GM21515 (cell line): ENCODE measurements at regions not wholly inside any gene's neighbourhood (a gene's known extent, or its start where the extent isn't known, plus 50 kb on each side); places are given as distances from the start of the nearest gene placed in this dataset.
"Not testable (repeated sequence)": the region's sequence is repeated elsewhere in the genome, so short reads cannot be mapped to it uniquely, and the experiment has no call there.

Source experiments
- ATAC-seq: cut with Tn5 transposase; IDR thresholded peaks from one replicate; pipeline ENCODE4 v1.9.1; 2021; ENCODE audit not compliant: unreplicated experiment

- ATAC-seq = no peak
These were observed 327.7 kb upstream of the NPSR1 start for GRCh38 chr7:34330308-34330707.

GRCh38 chr7:34331102-34331501, 326.9 kb upstream of the NPSR1 start:
- no peak for ATAC-seq

- no peak for ATAC-seq
These were observed 326.0 kb upstream of the NPSR1 start for GRCh38 chr7:34332006-34332405.

- ATAC-seq = no peak
These were observed 324.8 kb upstream of the NPSR1 start for GRCh38 chr7:34333184-34333583.

GRCh38 chr7:34333925-34334324, 324.1 kb upstream of the NPSR1 start:
- ATAC-seq = no peak

GRCh38 chr7:34337163-34337562, 320.9 kb upstream of the NPSR1 start:
- ATAC-seq = no peak

- ATAC-seq = no peak
These were observed 319.0 kb upstream of the NPSR1 start for GRCh38 chr7:34338961-34339526.

GRCh38 chr7:34341326-34341725, 316.7 kb upstream of the NPSR1 start:
- ATAC-seq = no peak

GRCh38 chr7:34342387-34342786, 315.6 kb upstream of the NPSR1 start:
- ATAC-seq = no peak

- no peak for ATAC-seq
These were observed 314.4 kb upstream of the NPSR1 start for GRCh38 chr7:34343667-34344066.

GRCh38 chr7:34354011-34354410, 304.0 kb upstream of the NPSR1 start:
- ATAC-seq = no peak

GRCh38 chr7:34354899-34355298, 303.1 kb upstream of the NPSR1 start:
- ATAC-seq = no peak

GRCh38 chr7:34357068-34357467, 300.9 kb upstream of the NPSR1 start:
- no peak for ATAC-seq

GRCh38 chr7:34357946-34358345, 300.1 kb upstream of the NPSR1 start:
- ATAC-seq = no peak

GRCh38 chr7:34358578-34358977, 299.4 kb upstream of the NPSR1 start:
- ATAC-seq = not testable (repeated sequence)

GRCh38 chr7:34361663-34362250, 296.3 kb upstream of the NPSR1 start:
- no peak for ATAC-seq

GRCh38 chr7:34362621-34363020, 295.4 kb upstream of the NPSR1 start:
- ATAC-seq = no peak

- no peak for ATAC-seq
These were observed 293.9 kb upstream of the NPSR1 start for GRCh38 chr7:34364130-34364529.

- ATAC-seq = no peak
These were observed 293.0 kb upstream of the NPSR1 start for GRCh38 chr7:34365011-34365410.

- ATAC-seq = no peak
These were observed 292.4 kb upstream of the NPSR1 start for GRCh38 chr7:34365611-34366010.

GRCh38 chr7:34371922-34372321, 286.1 kb upstream of the NPSR1 start:
- no peak for ATAC-seq

GRCh38 chr7:34373940-34374339, 284.1 kb upstream of the NPSR1 start:
- ATAC-seq = no peak
